ENCODE measurements at regions not wholly inside any gene's neighbourhood (a gene's known extent, or its start where the extent isn't known, plus 50 kb on each side); places are given as distances from the start of the nearest gene placed in this dataset.

GRCh38 chr2:175536059-175536458 is 354.5 kb upstream of the ATP5MC3 start:
- no peak overlapping the region for H3K4me3 ChIP-seq (ENCODE audit: low read length)
- DNase-seq (ENCODE audit: low read depth, low spot score), result no peak

GRCh38 chr2:175535631-175536030 is 354.1 kb upstream of the ATP5MC3 start:
- no peak for DNase-seq (ENCODE audit: low read depth, low spot score)

GRCh38 chr2:175525975-175526374 is 344.5 kb upstream of the ATP5MC3 start:
- no peak overlapping the region for H3K4me3 ChIP-seq (ENCODE audit: low read length)
- no peak for DNase-seq (ENCODE audit: low read depth, low spot score)

More at GRCh38 chr2:175535631-175536030, 354.1 kb upstream of the ATP5MC3 start:
- no peak overlapping the region for H3K4me3 ChIP-seq (ENCODE audit: low read length)

GRCh38 chr2:175523001-175523400 is 341.5 kb upstream of the ATP5MC3 start:
- no peak overlapping the region for H3K4me3 ChIP-seq (ENCODE audit: low read length)
- no peak for DNase-seq (ENCODE audit: low read depth, low spot score)

- DNase-seq (ENCODE audit: low read depth, low spot score), result no peak
Observed at GRCh38 chr2:175518206-175518605, 336.7 kb upstream of the ATP5MC3 start.

GRCh38 chr2:175516555-175516954 is 335.0 kb upstream of the ATP5MC3 start:
- no peak for DNase-seq (ENCODE audit: low read depth, low spot score)
- no peak overlapping the region for H3K4me3 ChIP-seq (ENCODE audit: low read length)

More at GRCh38 chr2:175518206-175518605, 336.7 kb upstream of the ATP5MC3 start:
- H3K4me3 ChIP-seq (ENCODE audit: low read length), result no peak overlapping the region

GRCh38 chr2:175500255-175500654 is 318.7 kb upstream of the ATP5MC3 start:
- no peak for DNase-seq (ENCODE audit: low read depth, low spot score)

GRCh38 chr2:175490360-175490791 is 308.9 kb upstream of the ATP5MC3 start:
- no peak overlapping the region for H3K4me3 ChIP-seq (ENCODE audit: low read length)
- no peak for DNase-seq (ENCODE audit: low read depth, low spot score)

More at GRCh38 chr2:175500255-175500654, 318.7 kb upstream of the ATP5MC3 start:
- no peak overlapping the region for H3K4me3 ChIP-seq (ENCODE audit: low read length)

GRCh38 chr2:175478096-175478768 is 296.7 kb upstream of the ATP5MC3 start:
- no peak overlapping the region for H3K4me3 ChIP-seq (ENCODE audit: low read length)
- DNase-seq (ENCODE audit: low read depth, low spot score), result no peak

- no peak overlapping the region for H3K4me3 ChIP-seq (ENCODE audit: low read length)
- no peak for DNase-seq (ENCODE audit: low read depth, low spot score)
Observed at GRCh38 chr2:175476948-175477347, 295.4 kb upstream of the ATP5MC3 start.

- DNase-seq (ENCODE audit: low read depth, low spot score), result no peak
- no peak overlapping the region for H3K4me3 ChIP-seq (ENCODE audit: low read length)
Observed at GRCh38 chr2:175476374-175476773, 294.9 kb upstream of the ATP5MC3 start.

- no peak overlapping the region for H3K4me3 ChIP-seq (ENCODE audit: low read length)
- DNase-seq (ENCODE audit: low read depth, low spot score), result no peak
Observed at GRCh38 chr2:175475130-175475529, 293.6 kb upstream of the ATP5MC3 start.

- no peak for DNase-seq (ENCODE audit: low read depth, low spot score)
- H3K4me3 ChIP-seq (ENCODE audit: low read length), result no peak overlapping the region
Observed at GRCh38 chr2:175468431-175469098, 287.1 kb upstream of the ATP5MC3 start.

- H3K4me3 ChIP-seq (ENCODE audit: low read length), result no peak overlapping the region
- no peak for DNase-seq (ENCODE audit: low read depth, low spot score)
Observed at GRCh38 chr2:175465101-175465500, 283.6 kb upstream of the ATP5MC3 start.

GRCh38 chr2:175464311-175464670 is 282.8 kb upstream of the ATP5MC3 start:
- DNase-seq (ENCODE audit: low read depth, low spot score), result no peak
- no peak overlapping the region for H3K4me3 ChIP-seq (ENCODE audit: low read length)

- H3K4me3 ChIP-seq (ENCODE audit: low read length), result no peak overlapping the region
- no peak for DNase-seq (ENCODE audit: low read depth, low spot score)
Observed at GRCh38 chr2:175463589-175464310, 282.2 kb upstream of the ATP5MC3 start.

- no peak for DNase-seq (ENCODE audit: low read depth, low spot score)
- no peak overlapping the region for H3K4me3 ChIP-seq (ENCODE audit: low read length)
Observed at GRCh38 chr2:175463169-175463568, 281.7 kb upstream of the ATP5MC3 start.

- DNase-seq (ENCODE audit: low read depth, low spot score), result no peak
- no peak overlapping the region for H3K4me3 ChIP-seq (ENCODE audit: low read length)
Observed at GRCh38 chr2:175462246-175462645, 280.7 kb upstream of the ATP5MC3 start.

- DNase-seq (ENCODE audit: low read depth, low spot score), result no peak
- H3K4me3 ChIP-seq (ENCODE audit: low read length), result no peak overlapping the region
Observed at GRCh38 chr2:175461839-175462238, 280.3 kb upstream of the ATP5MC3 start.

GRCh38 chr2:175457895-175458448 is 276.5 kb upstream of the ATP5MC3 start:
- H3K4me3 ChIP-seq (ENCODE audit: low read length), result no peak overlapping the region
- DNase-seq (ENCODE audit: low read depth, low spot score), result no peak

Measured in Jurkat, Clone E6-1 (cell line).